ENCODE measurements at regions not wholly inside any gene's neighbourhood (a gene's known extent, or its start where the extent isn't known, plus 50 kb on each side); places are given as distances from the start of the nearest gene placed in this dataset.

DNA sequence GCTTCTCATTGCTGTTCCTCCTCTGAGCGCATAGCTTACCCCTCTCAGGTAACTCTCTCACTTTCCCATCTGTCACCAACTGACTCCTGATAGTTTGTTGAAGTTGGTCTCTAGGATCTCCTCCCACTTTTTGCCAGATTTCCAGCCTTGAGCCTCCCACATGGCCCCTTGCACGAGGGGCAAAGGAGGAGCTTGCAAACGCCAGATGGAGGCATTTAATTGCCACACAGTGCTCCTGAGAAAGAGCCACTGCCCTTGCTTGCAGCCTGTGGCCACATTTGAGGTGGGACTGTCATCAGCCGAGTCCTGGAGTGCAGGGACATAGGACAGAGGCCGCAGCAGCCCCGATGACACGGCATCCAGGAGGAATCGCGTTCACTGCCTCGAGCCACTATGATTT lies 348.7 kb downstream of the SMOC2 start:
- DNase-seq (ENCODE audit: low read depth in 2 of 3, low spot score in 2 of 3): no peak

DNA sequence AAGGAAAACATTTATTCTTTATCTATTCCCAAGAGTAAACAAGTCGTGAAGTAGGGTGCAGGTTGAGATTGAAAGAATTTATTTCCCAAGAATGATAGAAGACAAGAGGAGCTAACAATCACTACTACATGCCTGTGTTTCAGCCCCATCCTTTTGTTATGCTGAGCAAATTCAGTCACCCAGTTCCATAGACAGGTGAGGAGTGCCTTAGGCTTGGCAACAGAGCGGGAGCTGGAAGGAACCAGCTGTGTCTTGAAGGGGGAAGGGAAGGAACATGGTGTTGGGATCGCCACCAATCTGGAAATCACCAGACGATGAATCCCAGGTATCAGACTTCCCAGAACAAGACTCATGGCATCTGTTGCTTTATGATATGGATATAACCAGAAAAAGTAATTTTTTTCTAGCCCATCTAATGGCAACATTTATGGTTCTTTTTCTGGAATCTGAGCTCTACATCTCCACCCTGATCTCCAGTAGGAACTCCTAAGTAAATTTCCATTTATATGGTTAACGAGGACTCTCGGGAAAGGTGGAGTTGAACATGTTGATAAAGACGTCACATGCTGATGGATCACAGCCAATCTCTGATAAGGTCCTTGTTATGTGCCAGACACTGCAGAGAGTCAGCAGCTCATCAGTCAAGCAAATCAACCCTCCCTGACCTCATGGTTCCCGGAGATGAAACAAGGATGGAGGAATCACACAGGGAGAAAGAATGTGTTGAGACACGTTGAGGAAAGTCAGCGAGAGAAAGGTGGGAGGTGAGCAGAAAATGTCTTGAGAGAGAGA lies 344.9 kb downstream of the SMOC2 start:
- DNase-seq (ENCODE audit: low read depth in 2 of 3, low spot score in 2 of 3): no peak

DNA sequence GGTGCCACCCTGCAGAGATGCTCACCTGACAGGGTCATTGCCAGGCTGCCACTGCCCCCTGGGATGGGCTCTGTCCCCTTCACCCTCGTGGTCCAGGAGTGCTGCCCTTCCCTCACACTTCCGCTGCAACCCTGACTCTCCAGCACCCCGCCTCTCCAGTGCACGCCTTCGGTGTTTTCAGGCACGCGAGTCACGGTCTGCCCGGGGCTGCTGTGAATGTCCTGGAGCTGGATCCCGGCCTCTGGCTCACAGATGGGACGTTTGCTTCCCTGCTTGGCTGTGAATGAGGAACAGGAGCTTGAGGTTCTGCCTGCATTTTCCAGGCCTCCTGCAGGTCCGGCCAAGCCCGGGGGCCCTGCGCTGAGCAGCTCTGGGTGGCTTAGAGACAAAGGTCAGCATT lies 343.4 kb downstream of the SMOC2 start:
- DNase-seq (ENCODE audit: low read depth in 2 of 3, low spot score in 2 of 3): no peak

DNA sequence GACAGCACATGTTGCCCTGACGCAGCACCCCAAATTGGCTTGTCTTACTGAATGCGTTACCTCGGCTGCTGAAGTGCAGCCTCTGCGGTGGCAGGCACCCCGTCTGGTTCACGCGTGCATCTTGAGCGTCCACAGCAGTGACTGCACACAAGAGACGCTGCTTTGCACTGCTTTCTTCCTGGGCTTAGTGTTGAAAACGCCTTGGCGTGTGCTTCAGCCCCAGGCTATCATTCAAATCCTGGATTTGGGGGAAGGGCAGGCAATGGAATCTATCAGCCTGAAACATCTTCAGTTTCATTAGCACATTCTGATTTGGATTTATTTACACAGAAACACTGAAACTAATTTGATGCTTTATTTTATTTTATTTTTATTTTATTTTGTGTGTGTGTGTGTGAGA lies 342.7 kb downstream of the SMOC2 start:
- DNase-seq (ENCODE audit: low read depth in 2 of 3, low spot score in 2 of 3): no peak

- DNase-seq (ENCODE audit: low read depth in 2 of 3, low spot score in 2 of 3): no peak
Observed at GRCh38 chr6:168782187-168782751, 341.3 kb downstream of the SMOC2 start.

- no peak for DNase-seq (ENCODE audit: low read depth in 2 of 3, low spot score in 2 of 3)
Observed at GRCh38 chr6:168778201-168778600, 337.2 kb downstream of the SMOC2 start.

- no peak for DNase-seq (ENCODE audit: low read depth in 2 of 3, low spot score in 2 of 3)
Observed at GRCh38 chr6:168774381-168774780, 333.4 kb downstream of the SMOC2 start.

GRCh38 chr6:168773788-168774187 lies 332.8 kb downstream of the SMOC2 start:
- DNase-seq (ENCODE audit: low read depth in 2 of 3, low spot score in 2 of 3): no peak

DNA sequence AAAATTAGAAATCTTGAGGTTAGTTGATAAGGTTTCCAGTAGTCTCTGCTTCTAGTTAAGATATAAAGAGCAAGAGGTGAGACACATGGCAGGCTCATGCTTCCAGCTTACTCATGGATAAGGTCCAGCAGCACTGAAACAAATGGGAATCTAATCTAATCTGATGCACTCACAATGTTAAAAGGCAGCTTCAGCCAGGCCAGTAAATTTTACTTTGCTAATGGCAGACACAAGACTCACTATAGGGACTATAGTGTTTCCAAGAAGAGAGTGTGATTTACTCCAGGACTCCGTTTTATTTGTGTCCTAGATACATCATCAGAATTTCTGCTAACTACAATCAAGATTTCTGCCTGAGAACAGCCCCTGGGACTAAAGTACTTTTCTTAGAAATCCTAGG lies 324.8 kb downstream of the SMOC2 start:
- DNase-seq (ENCODE audit: low read depth in 2 of 3, low spot score in 2 of 3): no peak

- DNase-seq (ENCODE audit: low read depth in 2 of 3, low spot score in 2 of 3): no peak
Observed at GRCh38 chr6:168756009-168756634, 315.1 kb downstream of the SMOC2 start.

DNA sequence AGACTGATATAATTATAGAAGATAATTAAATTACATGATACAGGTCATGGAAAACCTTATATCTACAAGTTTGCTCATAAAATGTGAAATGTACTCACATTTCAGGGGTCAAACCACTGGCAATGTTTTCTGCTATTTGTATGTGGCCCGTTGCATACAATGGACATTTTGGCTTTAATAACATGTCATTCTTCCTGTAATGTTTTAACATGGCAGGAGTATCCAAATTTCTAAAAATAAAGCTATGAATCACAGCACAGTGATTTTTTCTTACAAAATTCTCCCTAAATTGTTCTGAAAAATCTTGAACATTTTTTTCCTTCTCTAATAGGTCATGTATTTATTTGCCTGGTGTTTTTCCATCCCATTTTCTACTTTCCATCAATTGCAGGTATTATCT lies 305.7 kb downstream of the SMOC2 start:
- DNase-seq (ENCODE audit: low read depth in 2 of 3, low spot score in 2 of 3): no peak

GRCh38 chr6:168746013-168746412 lies 305.0 kb downstream of the SMOC2 start:
- no peak for DNase-seq (ENCODE audit: low read depth in 2 of 3, low spot score in 2 of 3)

- DNase-seq (ENCODE audit: low read depth in 2 of 3, low spot score in 2 of 3): no peak
Observed at GRCh38 chr6:168744861-168745260, 303.9 kb downstream of the SMOC2 start.

DNA sequence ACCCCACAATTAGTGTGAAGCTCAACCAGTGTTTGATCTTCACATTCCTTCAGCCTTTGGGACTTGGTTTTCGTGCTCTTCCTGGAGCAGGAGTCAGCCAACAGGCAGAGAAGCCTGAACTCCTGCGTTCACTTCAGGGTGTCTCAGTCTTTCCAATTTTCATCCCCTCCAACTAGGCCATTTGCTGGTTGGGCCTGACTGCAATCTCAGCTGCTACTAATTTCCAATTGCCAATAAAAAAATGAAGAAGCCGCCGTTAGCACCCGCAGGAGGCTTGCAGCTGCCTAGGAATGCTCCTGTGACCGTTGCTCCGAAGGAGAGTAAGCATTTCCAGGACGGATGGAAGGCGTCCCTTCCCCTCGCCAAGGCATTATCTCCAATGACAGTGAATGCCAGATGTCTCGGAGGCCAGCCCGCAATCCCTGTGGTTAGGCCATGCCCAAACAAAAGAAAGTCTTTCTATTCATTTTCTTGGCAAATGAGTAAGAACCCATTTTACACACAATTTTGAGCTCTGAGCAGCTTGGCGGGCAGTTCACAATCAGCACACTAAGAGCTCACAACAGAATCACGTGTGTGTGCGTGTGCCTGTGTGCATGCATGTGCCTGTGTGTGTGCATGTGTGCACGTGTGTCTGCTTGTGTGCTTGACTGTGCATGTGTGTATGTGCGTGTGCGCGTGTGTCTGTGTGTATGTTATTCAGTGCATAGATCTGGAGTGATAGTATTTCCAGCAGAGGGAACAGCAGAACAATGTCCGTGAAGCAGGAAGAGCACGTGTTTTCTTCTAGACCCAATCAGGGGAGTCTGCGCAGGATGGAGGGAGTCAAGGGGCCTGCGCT lies 301.2 kb downstream of the SMOC2 start:
- no peak for DNase-seq (ENCODE audit: low read depth in 2 of 3, low spot score in 2 of 3)

DNA sequence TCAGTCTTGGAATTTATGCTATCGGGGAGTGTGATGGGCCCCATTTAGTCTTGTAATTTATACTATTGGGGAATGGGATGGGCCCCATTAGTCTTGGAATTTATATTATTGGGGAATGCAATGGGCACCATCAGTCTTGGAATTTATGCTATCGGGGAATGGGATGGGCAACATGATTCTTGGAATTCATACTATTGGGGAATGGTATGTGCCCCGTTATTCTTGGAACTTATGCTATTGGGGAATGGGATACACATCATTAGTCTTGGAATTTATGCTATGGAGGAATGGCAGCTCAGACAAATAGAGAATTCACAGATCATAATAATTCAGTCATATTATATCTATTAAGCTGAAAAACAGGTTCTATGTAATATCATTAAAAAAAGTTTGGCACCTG lies 300.3 kb downstream of the SMOC2 start:
- no peak for DNase-seq (ENCODE audit: low read depth in 2 of 3, low spot score in 2 of 3)

DNA sequence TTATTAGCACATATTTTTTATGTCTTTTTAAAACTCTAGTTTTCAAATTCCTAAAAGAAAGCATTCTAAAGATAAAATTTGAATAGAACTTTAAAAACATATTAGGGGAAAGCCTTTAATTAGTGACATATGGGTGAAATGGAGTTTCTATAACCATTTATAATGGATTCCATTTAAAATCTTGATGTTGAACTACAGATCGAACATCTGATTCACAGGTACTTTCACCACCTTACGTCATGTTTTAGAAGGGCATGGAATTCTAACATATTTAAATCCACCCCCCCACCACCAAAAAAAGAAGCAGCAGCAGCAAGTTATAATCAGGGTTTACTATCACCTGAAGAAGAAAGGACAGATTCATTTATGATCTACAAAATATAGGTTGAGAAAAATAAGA lies 298.4 kb downstream of the SMOC2 start:
- DNase-seq (ENCODE audit: low read depth in 2 of 3, low spot score in 2 of 3): no peak

DNA sequence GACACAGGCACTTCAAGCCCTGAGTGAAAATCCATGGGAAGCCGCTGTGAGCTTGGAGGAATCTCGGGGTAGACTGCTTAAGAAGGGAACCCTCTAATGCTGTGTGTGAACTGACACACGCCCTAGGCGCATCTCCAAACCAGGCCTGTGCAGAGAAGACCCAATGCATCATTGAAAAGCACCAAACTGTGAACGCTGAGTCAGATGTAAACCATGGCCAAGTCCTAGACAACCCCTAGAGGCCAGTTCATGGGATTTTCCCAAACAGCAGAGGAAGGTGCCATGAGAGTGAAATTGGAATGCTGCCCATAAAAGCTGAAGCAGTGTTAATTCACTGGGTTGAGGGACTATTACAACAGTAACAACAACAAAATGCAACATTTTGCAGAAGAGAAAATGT lies 296.5 kb downstream of the SMOC2 start:
- DNase-seq (ENCODE audit: low read depth in 2 of 3, low spot score in 2 of 3): no peak

GRCh38 chr6:168737014-168737413 lies 296.0 kb downstream of the SMOC2 start:
- no peak for DNase-seq (ENCODE audit: low read depth in 2 of 3, low spot score in 2 of 3)

DNA sequence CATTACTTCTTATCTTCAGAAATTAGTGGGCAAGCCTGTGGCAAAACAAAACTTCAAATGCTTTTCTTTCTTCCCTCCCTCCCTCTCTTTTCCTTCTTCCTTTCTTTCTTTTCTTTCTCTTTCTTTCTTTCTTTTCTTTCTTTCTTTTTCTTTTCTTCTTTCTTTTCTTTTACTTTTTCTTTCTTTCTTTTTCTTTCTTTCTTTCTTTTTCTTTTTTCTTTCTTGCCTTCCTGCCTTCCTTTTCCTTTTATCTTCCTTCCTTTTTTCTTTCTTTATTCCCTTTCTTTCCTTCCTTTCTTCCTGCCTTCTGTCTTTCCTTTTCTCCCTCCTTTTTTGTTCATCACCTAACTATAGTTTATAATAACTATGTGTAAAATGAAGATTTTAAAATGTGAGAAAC lies 295.1 kb downstream of the SMOC2 start:
- no peak for DNase-seq (ENCODE audit: low read depth in 2 of 3, low spot score in 2 of 3)

- no peak for DNase-seq (ENCODE audit: low read depth in 2 of 3, low spot score in 2 of 3)
Observed at GRCh38 chr6:168735268-168735949, 294.4 kb downstream of the SMOC2 start.

DNA sequence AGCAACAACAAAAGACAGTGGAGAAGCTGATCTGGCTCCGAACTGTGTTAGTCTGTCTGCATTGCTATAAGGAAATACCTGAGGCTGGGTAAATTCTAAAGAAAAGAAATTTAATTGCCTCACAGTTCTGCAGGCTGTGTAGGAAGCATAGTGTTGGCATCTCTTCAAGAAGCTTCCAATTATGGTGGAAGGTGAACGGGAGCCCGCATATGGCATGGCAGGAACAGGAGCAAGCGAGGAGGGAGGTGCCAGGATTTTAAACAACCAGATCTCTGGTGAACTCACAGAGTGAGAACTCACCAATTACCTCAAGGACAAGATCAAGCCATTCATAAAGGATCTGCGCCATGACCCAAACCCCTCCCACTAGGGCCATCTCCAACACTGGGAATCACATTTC lies 293.5 kb downstream of the SMOC2 start:
- no peak for DNase-seq (ENCODE audit: low read depth in 2 of 3, low spot score in 2 of 3)

All from activated CD8-positive, alpha-beta memory T cell treated with anti-CD3 and anti-CD28 coated beads for 48 hours (primary cell).